ENCODE measurements at regions not wholly inside any gene's neighbourhood (a gene's known extent, or its start where the extent isn't known, plus 50 kb on each side); places are given as distances from the start of the nearest gene placed in this dataset.

GRCh38 chr6:14762077-14762476 is 483.8 kb upstream of the JARID2 start:
- intact Hi-C loops (cut with micrococcal nuclease; ENCODE audit: unreplicated experiment), result no loop called here
- H3K9me3 Mint-ChIP-seq (ENCODE audit: low read depth, unreplicated experiment), result no peaks in the 10 kb centered on the region
- no peak for DNase-seq
- CTCF ChIA-PET, result no interaction called here
- BruUV-seq (replicated peaks), result no TSS peak
- no peak overlapping the region for H3K4me3 Mint-ChIP-seq (ENCODE audit: low read depth, unreplicated experiment)
- no peak overlapping the region for H3K27ac Mint-ChIP-seq (ENCODE audit: unreplicated experiment)
- H3K4me1 Mint-ChIP-seq (ENCODE audit: low read depth, unreplicated experiment), result peaks cover 28% of the 10 kb centered on the region
- TF ChIP-seq CTCF (IDR thresholded peaks at IDR 0.05; ENCODE audit: unreplicated experiment), result no peak
- H3K36me3 Mint-ChIP-seq (ENCODE audit: insufficient read depth, unreplicated experiment), result no peaks in the 10 kb centered on the region
- H3K27me3 Mint-ChIP-seq (ENCODE audit: unreplicated experiment), result no peaks in the 10 kb centered on the region

GRCh38 chr6:14763139-14763538 is 482.7 kb upstream of the JARID2 start:
- DNase-seq, result no peak
- H3K36me3 Mint-ChIP-seq (ENCODE audit: insufficient read depth, unreplicated experiment), result no peaks in the 10 kb centered on the region

GRCh38 chr6:14763616-14764015 is 482.3 kb upstream of the JARID2 start:
- H3K27ac Mint-ChIP-seq (ENCODE audit: unreplicated experiment), result no peak overlapping the region
- BruUV-seq (replicated peaks), result no TSS peak
- CTCF ChIA-PET, result no interaction called here

More at GRCh38 chr6:14763139-14763538, 482.7 kb upstream of the JARID2 start:
- no peak for TF ChIP-seq CTCF (IDR thresholded peaks at IDR 0.05; ENCODE audit: unreplicated experiment)
- H3K4me3 Mint-ChIP-seq (ENCODE audit: low read depth, unreplicated experiment), result no peak overlapping the region
- no peak overlapping the region for H3K27ac Mint-ChIP-seq (ENCODE audit: unreplicated experiment)
- no TSS peak for BruUV-seq (replicated peaks)
- H3K27me3 Mint-ChIP-seq (ENCODE audit: unreplicated experiment), result no peaks in the 10 kb centered on the region
- CTCF ChIA-PET, result no interaction called here
- no peaks in the 10 kb centered on the region for H3K9me3 Mint-ChIP-seq (ENCODE audit: low read depth, unreplicated experiment)
- peaks cover 28% of the 10 kb centered on the region for H3K4me1 Mint-ChIP-seq (ENCODE audit: low read depth, unreplicated experiment)
- intact Hi-C loops (cut with micrococcal nuclease; ENCODE audit: unreplicated experiment), result no loop called here

GRCh38 chr6:14765106-14765505 is 480.8 kb upstream of the JARID2 start:
- intact Hi-C loops (cut with micrococcal nuclease; ENCODE audit: unreplicated experiment), result no loop called here
- Mint-ChIP-seq H3K4me1 (ENCODE audit: low read depth, unreplicated experiment) (peaks cover 15% of the 10 kb centered on the region), H3K27ac (ENCODE audit: unreplicated experiment) (no peak overlapping the region), H3K27me3 (ENCODE audit: unreplicated experiment) (no peaks in the 10 kb centered on the region), H3K4me3 (ENCODE audit: low read depth, unreplicated experiment) (no peak overlapping the region), H3K36me3 (ENCODE audit: insufficient read depth, unreplicated experiment) (no peaks in the 10 kb centered on the region), H3K9me3 (ENCODE audit: low read depth, unreplicated experiment) (no peaks in the 10 kb centered on the region)
- TF ChIP-seq CTCF (IDR thresholded peaks at IDR 0.05; ENCODE audit: unreplicated experiment), result no peak
- CTCF ChIA-PET, result no interaction called here
- BruUV-seq (replicated peaks), result no TSS peak
- no peak for DNase-seq

More at GRCh38 chr6:14763616-14764015, 482.3 kb upstream of the JARID2 start:
- Mint-ChIP-seq H3K4me1 (ENCODE audit: low read depth, unreplicated experiment) (peaks cover 24% of the 10 kb centered on the region), H3K9me3 (ENCODE audit: low read depth, unreplicated experiment) (no peaks in the 10 kb centered on the region), H3K27me3 (ENCODE audit: unreplicated experiment) (no peaks in the 10 kb centered on the region), H3K4me3 (ENCODE audit: low read depth, unreplicated experiment) (no peak overlapping the region), H3K36me3 (ENCODE audit: insufficient read depth, unreplicated experiment) (no peaks in the 10 kb centered on the region)
- intact Hi-C loops (cut with micrococcal nuclease; ENCODE audit: unreplicated experiment), result no loop called here
- TF ChIP-seq CTCF (IDR thresholded peaks at IDR 0.05; ENCODE audit: unreplicated experiment), result no peak
- DNase-seq, result no peak
